Fibroblast of lung (primary cell): ENCODE measurements at regions not wholly inside any gene's neighbourhood (a gene's known extent, or its start where the extent isn't known, plus 50 kb on each side); places are given as distances from the start of the nearest gene placed in this dataset.

Experiments used
- DNase-seq, 2 donors: peaks; one replicate each; pipeline versions ENCODE4 v3.0.0 to v3.0.0-alpha.2; 2010; ENCODE audit warnings: low read depth in 2 of 2
- H2AFZ ChIP-seq: 2 replicates; pipeline ENCODE4 v1.5.1; 2012; ENCODE audit warnings: low read length, control low read depth, inconsistent platforms
- H3K27ac ChIP-seq: 2 replicates; pipeline ENCODE4 v1.5.1; 2011; ENCODE audit warnings: low read length, control low read depth; ENCODE audit not compliant: insufficient read depth
- H3K27me3 ChIP-seq: 2 replicates; pipeline ENCODE4 v1.5.1; 2011; ENCODE audit warnings: mild to moderate bottlenecking, low read length; ENCODE audit not compliant: control insufficient read depth, insufficient read depth
- H3K36me3 ChIP-seq: 2 replicates; pipeline ENCODE4 v1.5.1; 2011; ENCODE audit warnings: low read length; ENCODE audit not compliant: control insufficient read depth, insufficient read depth
- H3K4me1 ChIP-seq: 2 replicates; pipeline ENCODE4 v1.5.1; 2011; ENCODE audit warnings: low read length; ENCODE audit not compliant: control insufficient read depth, insufficient read depth; ENCODE audit errors: extremely low read depth
- H3K4me2 ChIP-seq: 2 replicates; pipeline ENCODE4 v1.5.1; 2011; ENCODE audit warnings: low read length, control low read depth; ENCODE audit not compliant: insufficient read depth; ENCODE audit errors: extremely low read depth
- H3K4me3 ChIP-seq, 4 experiments: fragments of 200-600 bp in 1 of 4; sonication (generic) in 1 of 4; replicated peaks in 1 of 4; 2 replicates each; pipeline ENCODE4 v1.5.1; 2011 to 2016; ENCODE audit warnings: low read length in 4 of 4, low read depth in 3 of 4, mild to moderate bottlenecking in 3 of 4, control low read depth in 2 of 4, inconsistent platforms in 1 of 4, mixed read lengths in 1 of 4; ENCODE audit not compliant: insufficient read depth in 1 of 4; ENCODE audit errors: control extremely low read depth in 1 of 4
- H3K79me2 ChIP-seq: 2 replicates; pipeline ENCODE4 v1.5.1; 2012; ENCODE audit warnings: mild to moderate bottlenecking, low read length, inconsistent platforms; ENCODE audit not compliant: control insufficient read depth, insufficient read depth
- H3K9ac ChIP-seq: 2 replicates; pipeline ENCODE4 v1.5.1; 2011; ENCODE audit warnings: mild to moderate bottlenecking, low read length, control low read depth; ENCODE audit not compliant: insufficient read depth
- H3K9me3 ChIP-seq: 2 replicates; pipeline ENCODE4 v1.5.1; 2012; ENCODE audit warnings: low read depth, low read length; ENCODE audit not compliant: control insufficient read depth, insufficient read depth
- H4K20me1 ChIP-seq: 2 replicates; pipeline ENCODE4 v1.5.1; 2011; ENCODE audit warnings: low read length; ENCODE audit not compliant: control insufficient read depth, insufficient read depth; ENCODE audit errors: extremely low read depth
- CTCF ChIP-seq, 2 donors: IDR thresholded peaks in 1 of 2; conservative IDR thresholded peaks in 1 of 2; 1 replicate in 1 of 2; 2 replicates in 1 of 2; pipeline ENCODE4 v1.5.1; 2011 to 2012; ENCODE audit warnings: low read length in 2 of 2, control low read depth in 1 of 2, inconsistent platforms in 1 of 2, low read depth in 1 of 2, mild to moderate bottlenecking in 1 of 2
- EZH2 ChIP-seq: IDR thresholded peaks from 2 replicates; pipeline ENCODE4 v1.5.1; 2012; ENCODE audit warnings: low read length, control low read depth, mild to moderate bottlenecking; ENCODE audit errors: missing control alignments

- Histone ChIP-seq H4K20me1 (no peaks in the 10 kb centered on the region), H3K27me3 (no peaks in the 10 kb centered on the region), H3K9ac (no peak overlapping the region), H3K4me3 (no peak overlapping the region), H3K36me3 (no peaks in the 10 kb centered on the region), H3K27ac (no peak overlapping the region), H3K79me2 (no peaks in the 10 kb centered on the region), H3K9me3 (no peaks in the 10 kb centered on the region), H3K4me2 (no peak overlapping the region), H2AFZ (no peak overlapping the region), H3K4me1 (no peaks in the 10 kb centered on the region)
- peak in 1 of 2 donors; percentile 35 for DNase-seq
- no peak for TF ChIP-seq EZH2
- TF ChIP-seq CTCF (conservative IDR thresholded peaks at IDR 0.05 in 1 of 2, IDR thresholded peaks at IDR 0.05 in 1 of 2; ENCODE audit: low read depth in 1 of 2, low read length in 2 of 2): no peak
These were observed 656.2 kb downstream of the KCNJ2 start for GRCh38 chr17:70825321-70826125.

- no peak overlapping the region for H3K9ac ChIP-seq
- no peak overlapping the region for H3K4me3 ChIP-seq
- no peak overlapping the region for H3K4me2 ChIP-seq
- H3K9me3 ChIP-seq: no peaks in the 10 kb centered on the region
- H3K4me1 ChIP-seq: no peaks in the 10 kb centered on the region
- no peak overlapping the region for H3K27ac ChIP-seq
- no peaks in the 10 kb centered on the region for H3K79me2 ChIP-seq
- no peak overlapping the region for H2AFZ ChIP-seq
- H3K27me3 ChIP-seq: no peaks in the 10 kb centered on the region
- no peaks in the 10 kb centered on the region for H3K36me3 ChIP-seq
- peak in 1 of 2 donors; percentile 54 for DNase-seq
- no peaks in the 10 kb centered on the region for H4K20me1 ChIP-seq
- TF ChIP-seq EZH2 (no peak), CTCF (conservative IDR thresholded peaks at IDR 0.05 in 1 of 2, IDR thresholded peaks at IDR 0.05 in 1 of 2; ENCODE audit: low read depth in 1 of 2, low read length in 2 of 2) (no peak)
These were observed 660.5 kb downstream of the KCNJ2 start for GRCh38 chr17:70829876-70830275.

GRCh38 chr17:70834039-70834438 is 664.7 kb downstream of the KCNJ2 start:
- H3K4me2 ChIP-seq: no peak overlapping the region
- no peak overlapping the region for H3K9ac ChIP-seq
- no peak overlapping the region for H3K27ac ChIP-seq
- no peak overlapping the region for H3K4me3 ChIP-seq
- no peaks in the 10 kb centered on the region for H4K20me1 ChIP-seq
- H3K4me1 ChIP-seq: no peaks in the 10 kb centered on the region
- H3K36me3 ChIP-seq: no peaks in the 10 kb centered on the region
- H3K79me2 ChIP-seq: no peaks in the 10 kb centered on the region
- no peak for DNase-seq
- no peaks in the 10 kb centered on the region for H3K27me3 ChIP-seq
- TF ChIP-seq EZH2 (no peak), CTCF (conservative IDR thresholded peaks at IDR 0.05 in 1 of 2, IDR thresholded peaks at IDR 0.05 in 1 of 2; ENCODE audit: low read depth in 1 of 2, low read length in 2 of 2) (no peak)
- no peak overlapping the region for H2AFZ ChIP-seq
- H3K9me3 ChIP-seq: no peaks in the 10 kb centered on the region
